ENCODE measurements at regions not wholly inside any gene's neighbourhood (a gene's known extent, or its start where the extent isn't known, plus 50 kb on each side); places are given as distances from the start of the nearest gene placed in this dataset.

- DNase-seq, result no peak
- no peaks in the 10 kb centered on the region for H3K36me3 ChIP-seq (replicated peaks; ENCODE audit: control insufficient read depth, insufficient read depth, low read length)
- no peaks in the 10 kb centered on the region for H3K27me3 ChIP-seq (ENCODE audit: control insufficient read depth, insufficient read depth, low read length)
- H3K4me3 ChIP-seq (ENCODE audit: insufficient read depth, low read depth, low read length), result no peak overlapping the region
Observed at GRCh38 chr13:33453936-33454335, 168.4 kb upstream of the STARD13 start.

DNA sequence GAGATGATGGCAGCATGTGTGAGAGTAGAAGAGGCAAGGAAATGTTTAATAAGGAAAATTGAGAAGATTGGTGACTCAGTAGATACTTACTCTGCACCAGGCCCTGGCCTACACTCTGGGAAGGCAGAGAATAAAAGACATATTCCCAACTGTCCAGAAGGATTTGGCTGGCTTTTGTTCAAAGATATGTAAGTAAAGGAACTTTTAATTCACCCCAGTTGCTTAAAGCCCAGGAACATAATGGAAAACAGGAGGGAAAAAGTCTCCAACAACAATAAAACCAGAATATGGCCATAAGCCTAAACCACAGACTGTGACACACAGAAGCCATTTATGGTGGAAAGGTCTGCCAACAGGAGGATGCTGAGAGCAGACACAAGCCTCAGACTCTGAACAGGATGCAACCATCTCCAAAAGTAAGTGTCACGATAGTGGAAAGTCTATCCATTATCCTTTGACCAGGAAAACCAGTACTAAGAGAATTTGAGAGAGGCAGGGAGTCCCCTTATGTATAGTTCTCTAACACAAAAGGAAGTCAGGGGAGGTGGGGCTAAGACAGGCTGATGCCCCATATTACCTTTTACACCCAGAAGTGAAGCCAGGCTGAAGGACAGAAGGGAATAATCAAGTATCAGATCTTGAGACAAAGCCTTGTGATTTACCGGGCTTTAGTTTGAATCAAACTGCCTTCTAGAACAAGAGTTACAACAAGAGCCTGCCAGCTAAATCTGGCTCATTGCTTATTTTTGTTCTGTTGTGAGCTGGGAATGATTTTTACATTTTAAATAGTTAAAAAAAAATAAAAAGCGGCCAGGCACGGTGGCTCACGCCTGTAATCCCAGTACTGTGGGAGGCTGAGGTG, 169.5 kb upstream of the STARD13 start:
- H3K4me3 ChIP-seq (ENCODE audit: insufficient read depth, low read depth, low read length), result no peak overlapping the region
- no peaks in the 10 kb centered on the region for H3K36me3 ChIP-seq (replicated peaks; ENCODE audit: control insufficient read depth, insufficient read depth, low read length)
- no peaks in the 10 kb centered on the region for H3K27me3 ChIP-seq (ENCODE audit: control insufficient read depth, insufficient read depth, low read length)
- no peak for DNase-seq

- Histone ChIP-seq H3K4me3 (ENCODE audit: insufficient read depth, low read depth, low read length) (no peak overlapping the region), H3K27me3 (ENCODE audit: control insufficient read depth, insufficient read depth, low read length) (no peaks in the 10 kb centered on the region), H3K36me3 (replicated peaks; ENCODE audit: control insufficient read depth, insufficient read depth, low read length) (no peaks in the 10 kb centered on the region)
- DNase-seq, result no peak
Observed at GRCh38 chr13:33459702-33460101, 174.1 kb upstream of the STARD13 start.

DNA sequence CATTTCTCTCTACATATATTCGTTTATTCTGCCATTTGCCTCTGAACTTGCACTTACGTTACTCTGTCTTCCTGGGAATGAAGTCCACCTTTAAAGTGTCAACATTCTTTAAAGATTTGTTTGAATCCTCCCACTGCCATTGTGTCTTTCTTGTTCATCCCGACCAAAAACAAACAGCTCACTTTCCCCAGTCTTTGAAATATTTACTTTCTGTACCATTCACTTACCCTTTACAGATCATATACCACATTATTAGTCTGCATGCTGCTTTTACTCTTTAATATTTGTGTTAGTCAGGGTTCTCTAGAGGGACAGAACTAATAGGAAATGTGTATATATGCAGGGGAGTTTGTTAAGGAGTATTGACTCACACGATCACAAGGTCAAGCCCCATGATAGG, 176.6 kb upstream of the STARD13 start:
- no peak overlapping the region for H3K4me3 ChIP-seq (ENCODE audit: insufficient read depth, low read depth, low read length)
- DNase-seq, result no peak
- H3K36me3 ChIP-seq (replicated peaks; ENCODE audit: control insufficient read depth, insufficient read depth, low read length), result no peaks in the 10 kb centered on the region
- no peaks in the 10 kb centered on the region for H3K27me3 ChIP-seq (ENCODE audit: control insufficient read depth, insufficient read depth, low read length)

- Histone ChIP-seq H3K36me3 (replicated peaks; ENCODE audit: control insufficient read depth, insufficient read depth, low read length) (no peaks in the 10 kb centered on the region), H3K4me3 (ENCODE audit: insufficient read depth, low read depth, low read length) (no peak overlapping the region), H3K27me3 (ENCODE audit: control insufficient read depth, insufficient read depth, low read length) (no peaks in the 10 kb centered on the region)
- DNase-seq, result no peak
Observed at GRCh38 chr13:33464345-33464744, 178.8 kb upstream of the STARD13 start.

- H3K27me3 ChIP-seq (ENCODE audit: control insufficient read depth, insufficient read depth, low read length), result no peaks in the 10 kb centered on the region
- no peak overlapping the region for H3K4me3 ChIP-seq (ENCODE audit: insufficient read depth, low read depth, low read length)
- no peaks in the 10 kb centered on the region for H3K36me3 ChIP-seq (replicated peaks; ENCODE audit: control insufficient read depth, insufficient read depth, low read length)
- DNase-seq, result no peak
Observed at GRCh38 chr13:33466262-33466661, 180.7 kb upstream of the STARD13 start.

DNA sequence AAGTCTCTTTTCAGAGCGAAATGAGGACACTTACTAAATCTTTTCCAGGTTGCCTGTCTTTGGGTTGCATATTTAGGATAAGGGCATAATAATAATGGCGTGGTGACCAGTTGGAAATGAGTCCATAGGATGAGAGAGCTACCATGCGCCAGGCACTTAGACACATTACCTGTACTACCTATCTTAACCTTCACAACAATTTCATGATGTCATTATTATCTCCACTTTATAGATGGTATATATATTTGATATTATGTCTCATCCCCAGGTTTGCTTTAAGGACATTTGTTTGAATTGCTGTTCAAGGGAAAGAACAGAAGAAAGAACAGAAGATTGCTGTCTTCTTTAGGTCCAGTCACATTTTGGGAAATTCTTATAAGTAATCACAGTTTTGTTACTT, 182.0 kb upstream of the STARD13 start:
- no peaks in the 10 kb centered on the region for H3K36me3 ChIP-seq (replicated peaks; ENCODE audit: control insufficient read depth, insufficient read depth, low read length)
- no peak for DNase-seq
- no peak overlapping the region for H3K4me3 ChIP-seq (ENCODE audit: insufficient read depth, low read depth, low read length)
- H3K27me3 ChIP-seq (ENCODE audit: control insufficient read depth, insufficient read depth, low read length), result no peaks in the 10 kb centered on the region

- no peaks in the 10 kb centered on the region for H3K27me3 ChIP-seq (ENCODE audit: control insufficient read depth, insufficient read depth, low read length)
- no peak overlapping the region for H3K4me3 ChIP-seq (ENCODE audit: insufficient read depth, low read depth, low read length)
- H3K36me3 ChIP-seq (replicated peaks; ENCODE audit: control insufficient read depth, insufficient read depth, low read length), result no peaks in the 10 kb centered on the region
- DNase-seq, result no peak
Observed at GRCh38 chr13:33471204-33471603, 185.6 kb upstream of the STARD13 start.

GRCh38 chr13:33472446-33472845, 186.9 kb upstream of the STARD13 start:
- no peak for DNase-seq
- no peak overlapping the region for H3K4me3 ChIP-seq (ENCODE audit: insufficient read depth, low read depth, low read length)
- no peaks in the 10 kb centered on the region for H3K27me3 ChIP-seq (ENCODE audit: control insufficient read depth, insufficient read depth, low read length)
- no peaks in the 10 kb centered on the region for H3K36me3 ChIP-seq (replicated peaks; ENCODE audit: control insufficient read depth, insufficient read depth, low read length)

GRCh38 chr13:33479105-33479504, 193.6 kb upstream of the STARD13 start:
- no peaks in the 10 kb centered on the region for H3K36me3 ChIP-seq (replicated peaks; ENCODE audit: control insufficient read depth, insufficient read depth, low read length)
- no peaks in the 10 kb centered on the region for H3K27me3 ChIP-seq (ENCODE audit: control insufficient read depth, insufficient read depth, low read length)
- no peak for DNase-seq
- no peak overlapping the region for H3K4me3 ChIP-seq (ENCODE audit: insufficient read depth, low read depth, low read length)

GRCh38 chr13:33480561-33480960, 195.0 kb upstream of the STARD13 start:
- H3K4me3 ChIP-seq (ENCODE audit: insufficient read depth, low read depth, low read length), result no peak overlapping the region
- no peaks in the 10 kb centered on the region for H3K36me3 ChIP-seq (replicated peaks; ENCODE audit: control insufficient read depth, insufficient read depth, low read length)
- no peak for DNase-seq
- no peaks in the 10 kb centered on the region for H3K27me3 ChIP-seq (ENCODE audit: control insufficient read depth, insufficient read depth, low read length)

DNA sequence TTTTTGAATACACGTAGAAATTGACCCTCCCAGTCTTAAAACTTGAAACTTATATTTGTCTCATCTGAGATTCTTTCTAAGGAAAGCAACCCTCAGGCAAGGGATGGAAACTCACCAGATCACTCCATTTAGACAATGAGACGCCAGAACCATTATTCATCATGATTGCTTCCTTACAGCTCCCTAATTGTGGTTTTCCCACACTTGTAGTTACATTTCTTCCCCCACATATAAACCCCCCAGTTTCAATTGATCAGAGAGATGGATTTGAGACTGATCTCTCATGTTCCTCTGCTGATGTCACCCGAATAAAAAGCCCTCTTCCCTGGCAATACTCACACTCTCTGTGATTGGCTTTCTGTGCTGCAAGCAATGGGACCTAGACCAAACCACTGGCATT, 197.9 kb upstream of the STARD13 start:
- no peak overlapping the region for H3K4me3 ChIP-seq (ENCODE audit: insufficient read depth, low read depth, low read length)
- no peak for DNase-seq
- H3K27me3 ChIP-seq (ENCODE audit: control insufficient read depth, insufficient read depth, low read length), result no peaks in the 10 kb centered on the region
- no peaks in the 10 kb centered on the region for H3K36me3 ChIP-seq (replicated peaks; ENCODE audit: control insufficient read depth, insufficient read depth, low read length)

DNA sequence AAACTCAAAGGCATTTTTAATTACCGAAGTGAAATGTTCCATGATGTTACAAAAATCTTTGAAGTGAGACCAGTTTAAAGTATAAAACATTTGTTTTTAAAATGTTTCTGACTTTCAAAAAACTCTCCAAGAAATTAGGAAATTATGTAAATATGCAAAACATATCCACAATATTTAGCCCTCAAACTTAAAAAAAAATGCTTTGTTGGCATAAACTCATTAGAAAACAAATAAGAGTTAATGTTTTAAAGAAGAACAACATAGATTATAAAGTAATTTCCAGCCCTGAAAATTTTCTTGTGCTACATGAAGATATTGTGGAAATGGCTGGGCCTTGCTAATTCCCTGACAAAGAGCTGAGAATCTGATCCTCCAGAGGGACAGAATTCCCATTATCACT, 199.7 kb upstream of the STARD13 start:
- no peak overlapping the region for H3K4me3 ChIP-seq (ENCODE audit: insufficient read depth, low read depth, low read length)
- H3K36me3 ChIP-seq (replicated peaks; ENCODE audit: control insufficient read depth, insufficient read depth, low read length), result no peaks in the 10 kb centered on the region
- no peak for DNase-seq
- H3K27me3 ChIP-seq (ENCODE audit: control insufficient read depth, insufficient read depth, low read length), result no peaks in the 10 kb centered on the region

GRCh38 chr13:33487575-33488243, 202.2 kb upstream of the STARD13 start:
- DNase-seq, result peak; percentile 9

DNA sequence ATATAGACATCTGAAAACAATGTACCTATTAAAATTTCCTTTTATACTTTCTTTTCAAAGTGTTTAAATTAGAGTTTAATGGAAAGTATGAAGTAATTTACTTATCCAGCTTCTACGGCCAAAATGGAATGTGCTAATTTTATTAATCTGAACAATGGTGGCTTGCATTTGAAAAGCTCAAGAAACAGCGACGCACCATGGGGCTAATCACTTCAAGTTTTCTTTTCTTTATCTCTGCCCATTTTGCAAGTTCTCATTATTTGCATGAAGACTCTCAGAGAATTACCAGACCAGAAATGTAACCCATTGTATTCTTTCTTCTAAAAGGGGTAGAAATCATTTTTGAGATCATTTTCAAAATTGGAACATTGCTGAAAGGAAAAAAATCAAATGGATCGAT, 204.0 kb upstream of the STARD13 start:
- no peak overlapping the region for H3K4me3 ChIP-seq (ENCODE audit: insufficient read depth, low read depth, low read length)
- DNase-seq, result no peak
- no peaks in the 10 kb centered on the region for H3K27me3 ChIP-seq (ENCODE audit: control insufficient read depth, insufficient read depth, low read length)
- H3K36me3 ChIP-seq (replicated peaks; ENCODE audit: control insufficient read depth, insufficient read depth, low read length), result no peaks in the 10 kb centered on the region

More at GRCh38 chr13:33487575-33488243, 202.2 kb upstream of the STARD13 start:
- no peak overlapping the region for H3K4me3 ChIP-seq (ENCODE audit: insufficient read depth, low read depth, low read length)
- H3K36me3 ChIP-seq (replicated peaks; ENCODE audit: control insufficient read depth, insufficient read depth, low read length), result no peaks in the 10 kb centered on the region
- no peaks in the 10 kb centered on the region for H3K27me3 ChIP-seq (ENCODE audit: control insufficient read depth, insufficient read depth, low read length)

Measured in H7 (cell line).